ENCODE measurements at regions not wholly inside any gene's neighbourhood (a gene's known extent, or its start where the extent isn't known, plus 50 kb on each side); places are given as distances from the start of the nearest gene placed in this dataset.

DNA sequence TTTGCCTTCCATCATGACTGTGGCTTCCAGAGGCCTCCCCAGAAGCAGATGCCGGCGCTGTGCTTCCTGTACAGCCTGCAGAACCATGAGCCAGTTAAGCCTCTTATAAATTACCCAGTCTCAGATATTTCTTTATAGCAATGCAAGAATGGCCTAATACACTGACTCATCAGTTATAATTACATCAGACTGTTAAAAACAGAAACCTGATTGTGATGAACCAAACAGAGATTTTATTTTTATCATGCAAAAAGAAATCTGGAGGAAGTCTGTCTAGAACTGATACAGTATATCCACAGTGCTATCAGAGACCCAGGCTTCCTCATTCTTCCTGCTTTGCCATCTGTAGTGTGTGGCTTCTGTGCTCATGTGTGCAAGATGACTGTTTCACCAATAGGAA, 93.4 kb upstream of the MEX3C start:
- no peak for TF ChIP-seq POLR2A (IDR thresholded peaks at IDR 0.05)
- no peak for TF ChIP-seq CTCF (IDR thresholded peaks at IDR 0.05)
- TF ChIP-seq EP300 (IDR thresholded peaks at IDR 0.05): no peak

Data from ovary (tissue), 3 donors.